ENCODE measurements at regions not wholly inside any gene's neighbourhood (a gene's known extent, or its start where the extent isn't known, plus 50 kb on each side); places are given as distances from the start of the nearest gene placed in this dataset.
"Not testable (repeated sequence)": the region's sequence is repeated elsewhere in the genome, so short reads cannot be mapped to it uniquely, and the experiment has no call there.

- peaks cover 2% of the 10 kb centered on the region for H3K27me3 ChIP-seq (ENCODE audit: control insufficient read depth, insufficient read depth, low read length)
- no peaks in the 10 kb centered on the region for H3K36me3 ChIP-seq (ENCODE audit: control insufficient read depth, insufficient read depth, low read length)
- no peaks in the 10 kb centered on the region for H3K9me3 ChIP-seq (ENCODE audit: control insufficient read depth, insufficient read depth, low read length)
- H3K4me1 ChIP-seq (ENCODE audit: control insufficient read depth, insufficient read depth, low read length), result no peaks in the 10 kb centered on the region
- no peak overlapping the region for H3K9ac ChIP-seq (ENCODE audit: low read depth, low read length)
- H3K4me3 ChIP-seq (ENCODE audit: low read depth, low read length), result no peak overlapping the region
Observed at GRCh38 chr12:107855471-107855870, 81.0 kb downstream of the ASCL4 start.

DNA sequence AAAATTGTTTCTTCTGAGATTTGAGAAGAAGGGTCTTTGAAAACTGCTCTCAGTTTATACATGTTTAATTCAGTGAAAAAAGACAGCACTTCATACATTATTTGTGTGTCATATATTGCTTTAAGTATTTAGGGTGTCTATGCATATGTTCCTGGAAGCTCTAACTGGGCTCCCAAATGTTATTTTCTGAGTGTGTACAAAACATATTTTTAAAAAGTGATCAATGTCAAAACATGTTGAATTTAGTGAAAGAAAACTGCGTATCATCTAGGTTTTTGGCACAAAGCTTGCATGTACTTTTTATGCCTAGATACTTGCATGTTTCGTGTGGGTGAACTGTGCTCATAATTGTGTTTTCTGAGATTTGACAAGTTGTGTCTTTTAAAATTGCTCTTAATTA, 81.6 kb downstream of the ASCL4 start:
- Histone ChIP-seq H3K4me1 (ENCODE audit: control insufficient read depth, insufficient read depth, low read length) (no peaks in the 10 kb centered on the region), H3K9ac (ENCODE audit: low read depth, low read length) (no peak overlapping the region), H3K36me3 (ENCODE audit: control insufficient read depth, insufficient read depth, low read length) (no peaks in the 10 kb centered on the region), H3K4me3 (ENCODE audit: low read depth, low read length) (no peak overlapping the region), H3K27me3 (ENCODE audit: control insufficient read depth, insufficient read depth, low read length) (peaks cover 2% of the 10 kb centered on the region), H3K9me3 (ENCODE audit: control insufficient read depth, insufficient read depth, low read length) (no peaks in the 10 kb centered on the region)

DNA sequence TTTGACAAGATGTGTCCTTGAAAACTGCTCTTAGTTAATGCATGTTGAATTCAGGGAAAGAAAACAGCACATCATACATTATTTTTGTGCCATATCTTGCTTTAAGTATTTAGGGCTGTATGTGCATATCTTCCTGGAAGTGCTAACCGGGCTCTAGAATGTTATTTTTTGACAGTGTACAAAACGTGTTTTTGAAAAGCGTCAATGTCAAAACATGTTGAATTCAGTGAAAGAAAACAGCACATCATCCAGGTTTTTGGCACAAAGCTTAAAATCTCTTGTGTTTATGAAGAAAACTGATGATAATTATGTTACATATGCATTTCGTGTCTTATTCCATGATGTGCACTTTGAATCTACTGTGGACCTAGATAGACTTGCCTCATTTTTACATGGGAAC, 82.7 kb downstream of the ASCL4 start:
- H3K36me3 ChIP-seq (ENCODE audit: control insufficient read depth, insufficient read depth, low read length), result no peaks in the 10 kb centered on the region
- peaks cover 10% of the 10 kb centered on the region for H3K27me3 ChIP-seq (ENCODE audit: control insufficient read depth, insufficient read depth, low read length)
- H3K9me3 ChIP-seq (ENCODE audit: control insufficient read depth, insufficient read depth, low read length), result no peaks in the 10 kb centered on the region
- no peak overlapping the region for H3K9ac ChIP-seq (ENCODE audit: low read depth, low read length)
- H3K4me3 ChIP-seq (ENCODE audit: low read depth, low read length), result no peak overlapping the region
- H3K4me1 ChIP-seq (ENCODE audit: control insufficient read depth, insufficient read depth, low read length), result no peaks in the 10 kb centered on the region

GRCh38 chr12:107859367-107859766, 84.9 kb downstream of the ASCL4 start:
- Histone ChIP-seq H3K9ac (ENCODE audit: low read depth, low read length) (no peak overlapping the region), H3K9me3 (ENCODE audit: control insufficient read depth, insufficient read depth, low read length) (no peaks in the 10 kb centered on the region), H3K36me3 (ENCODE audit: control insufficient read depth, insufficient read depth, low read length) (no peaks in the 10 kb centered on the region), H3K4me1 (ENCODE audit: control insufficient read depth, insufficient read depth, low read length) (no peaks in the 10 kb centered on the region), H3K4me3 (ENCODE audit: low read depth, low read length) (no peak overlapping the region), H3K27me3 (ENCODE audit: control insufficient read depth, insufficient read depth, low read length) (peaks cover 32% of the 10 kb centered on the region)

- H3K36me3 ChIP-seq (ENCODE audit: control insufficient read depth, insufficient read depth, low read length), result no peaks in the 10 kb centered on the region
- no peaks in the 10 kb centered on the region for H3K4me1 ChIP-seq (ENCODE audit: control insufficient read depth, insufficient read depth, low read length)
- H3K27me3 ChIP-seq (ENCODE audit: control insufficient read depth, insufficient read depth, low read length), result peaks cover 40% of the 10 kb centered on the region
- H3K9ac ChIP-seq (ENCODE audit: low read depth, low read length), result no peak overlapping the region
- H3K4me3 ChIP-seq (ENCODE audit: low read depth, low read length), result peak overlapping the region; percentile 74
- H3K9me3 ChIP-seq (ENCODE audit: control insufficient read depth, insufficient read depth, low read length), result no peaks in the 10 kb centered on the region
Observed at GRCh38 chr12:107864235-107864634, 89.7 kb downstream of the ASCL4 start.

- Histone ChIP-seq H3K27me3 (ENCODE audit: control insufficient read depth, insufficient read depth, low read length) (peaks cover 40% of the 10 kb centered on the region), H3K4me3 (ENCODE audit: low read depth, low read length) (peak overlapping the region; percentile 74)
Observed at GRCh38 chr12:107864727-107865126, 90.2 kb downstream of the ASCL4 start.

GRCh38 chr12:107873223-107873622, 98.7 kb downstream of the ASCL4 start:
- H3K4me1 ChIP-seq (ENCODE audit: control insufficient read depth, insufficient read depth, low read length), result no peaks in the 10 kb centered on the region
- no peaks in the 10 kb centered on the region for H3K36me3 ChIP-seq (ENCODE audit: control insufficient read depth, insufficient read depth, low read length)
- H3K9me3 ChIP-seq (ENCODE audit: control insufficient read depth, insufficient read depth, low read length), result no peaks in the 10 kb centered on the region
- no peak overlapping the region for H3K9ac ChIP-seq (ENCODE audit: low read depth, low read length)
- no peak overlapping the region for H3K4me3 ChIP-seq (ENCODE audit: low read depth, low read length)
- no peaks in the 10 kb centered on the region for H3K27me3 ChIP-seq (ENCODE audit: control insufficient read depth, insufficient read depth, low read length)

More at GRCh38 chr12:107864727-107865126, 90.2 kb downstream of the ASCL4 start:
- H3K9ac ChIP-seq (ENCODE audit: low read depth, low read length); H3K36me3 ChIP-seq (ENCODE audit: control insufficient read depth, insufficient read depth, low read length); H3K4me1 ChIP-seq (ENCODE audit: control insufficient read depth, insufficient read depth, low read length); H3K9me3 ChIP-seq (ENCODE audit: control insufficient read depth, insufficient read depth, low read length): not testable (repeated sequence)

- Histone ChIP-seq H3K36me3 (ENCODE audit: control insufficient read depth, insufficient read depth, low read length) (no peaks in the 10 kb centered on the region), H3K9me3 (ENCODE audit: control insufficient read depth, insufficient read depth, low read length) (no peaks in the 10 kb centered on the region), H3K27me3 (ENCODE audit: control insufficient read depth, insufficient read depth, low read length) (no peaks in the 10 kb centered on the region), H3K4me1 (ENCODE audit: control insufficient read depth, insufficient read depth, low read length) (no peaks in the 10 kb centered on the region), H3K9ac (ENCODE audit: low read depth, low read length) (no peak overlapping the region), H3K4me3 (ENCODE audit: low read depth, low read length) (no peak overlapping the region)
Observed at GRCh38 chr12:107875786-107876185, 101.3 kb downstream of the ASCL4 start.

GRCh38 chr12:107884769-107885694, 110.5 kb downstream of the ASCL4 start:
- H3K36me3 ChIP-seq (ENCODE audit: control insufficient read depth, insufficient read depth, low read length), result no peaks in the 10 kb centered on the region
- H3K4me1 ChIP-seq (ENCODE audit: control insufficient read depth, insufficient read depth, low read length), result no peaks in the 10 kb centered on the region
- no peaks in the 10 kb centered on the region for H3K9me3 ChIP-seq (ENCODE audit: control insufficient read depth, insufficient read depth, low read length)
- no peak overlapping the region for H3K9ac ChIP-seq (ENCODE audit: low read depth, low read length)
- no peak overlapping the region for H3K4me3 ChIP-seq (ENCODE audit: low read depth, low read length)
- no peaks in the 10 kb centered on the region for H3K27me3 ChIP-seq (ENCODE audit: control insufficient read depth, insufficient read depth, low read length)

DNA sequence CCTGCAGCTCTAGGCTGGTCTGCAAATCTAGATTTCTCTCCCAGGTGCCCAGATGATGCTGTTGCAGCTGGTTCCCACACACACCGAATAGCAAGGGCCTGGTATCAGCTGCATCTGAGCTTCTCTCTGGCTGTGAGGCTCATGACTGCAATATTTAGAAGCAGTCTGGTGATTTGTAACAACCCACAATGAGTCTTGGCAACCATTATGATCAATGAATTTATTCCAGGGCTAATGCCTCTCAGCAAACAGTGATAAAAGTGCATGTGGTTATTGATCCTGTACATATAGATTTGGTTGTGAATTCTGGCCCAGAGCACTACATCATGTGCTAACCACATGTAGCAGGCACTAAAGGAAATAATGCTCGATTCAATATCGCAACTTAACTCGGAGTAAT, 114.3 kb downstream of the ASCL4 start:
- Histone ChIP-seq H3K4me1 (ENCODE audit: control insufficient read depth, insufficient read depth, low read length) (no peaks in the 10 kb centered on the region), H3K9me3 (ENCODE audit: control insufficient read depth, insufficient read depth, low read length) (no peaks in the 10 kb centered on the region), H3K27me3 (ENCODE audit: control insufficient read depth, insufficient read depth, low read length) (no peaks in the 10 kb centered on the region), H3K4me3 (ENCODE audit: low read depth, low read length) (no peak overlapping the region), H3K36me3 (ENCODE audit: control insufficient read depth, insufficient read depth, low read length) (no peaks in the 10 kb centered on the region), H3K9ac (ENCODE audit: low read depth, low read length) (no peak overlapping the region)

- Histone ChIP-seq H3K4me1 (ENCODE audit: control insufficient read depth, insufficient read depth, low read length) (no peaks in the 10 kb centered on the region), H3K27me3 (ENCODE audit: control insufficient read depth, insufficient read depth, low read length) (no peaks in the 10 kb centered on the region), H3K9me3 (ENCODE audit: control insufficient read depth, insufficient read depth, low read length) (no peaks in the 10 kb centered on the region), H3K9ac (ENCODE audit: low read depth, low read length) (no peak overlapping the region), H3K36me3 (ENCODE audit: control insufficient read depth, insufficient read depth, low read length) (no peaks in the 10 kb centered on the region), H3K4me3 (ENCODE audit: low read depth, low read length) (no peak overlapping the region)
Observed at GRCh38 chr12:107891967-107892366, 117.5 kb downstream of the ASCL4 start.

DNA sequence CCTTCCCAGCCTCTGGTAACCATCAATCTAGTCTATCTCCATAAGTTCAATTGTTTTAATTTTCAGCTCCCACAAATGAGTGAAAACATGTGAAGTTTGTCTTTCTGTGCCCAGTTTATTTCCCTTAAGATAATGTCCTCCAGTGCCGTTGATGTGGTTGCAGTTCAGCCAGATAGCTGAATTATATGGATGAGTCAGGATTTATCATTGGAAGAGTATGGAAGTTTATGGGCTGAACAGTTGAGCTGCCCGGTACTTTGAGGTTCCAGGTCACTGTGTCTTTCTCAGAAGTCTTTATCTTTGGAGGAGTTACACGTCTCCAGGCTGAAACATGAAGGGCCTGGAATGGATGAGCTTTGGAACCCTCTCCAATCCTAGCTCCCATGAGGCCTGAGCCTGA, 120.1 kb downstream of the ASCL4 start:
- no peaks in the 10 kb centered on the region for H3K4me1 ChIP-seq (ENCODE audit: control insufficient read depth, insufficient read depth, low read length)
- no peaks in the 10 kb centered on the region for H3K9me3 ChIP-seq (ENCODE audit: control insufficient read depth, insufficient read depth, low read length)
- no peak overlapping the region for H3K4me3 ChIP-seq (ENCODE audit: low read depth, low read length)
- no peaks in the 10 kb centered on the region for H3K27me3 ChIP-seq (ENCODE audit: control insufficient read depth, insufficient read depth, low read length)
- no peak overlapping the region for H3K9ac ChIP-seq (ENCODE audit: low read depth, low read length)
- no peaks in the 10 kb centered on the region for H3K36me3 ChIP-seq (ENCODE audit: control insufficient read depth, insufficient read depth, low read length)
